NCI-H526 (cell line): ENCODE measurements at regions not wholly inside any gene's neighbourhood (a gene's known extent, or its start where the extent isn't known, plus 50 kb on each side); places are given as distances from the start of the nearest gene placed in this dataset.
"Not testable (repeated sequence)": the region's sequence is repeated elsewhere in the genome, so short reads cannot be mapped to it uniquely, and the experiment has no call there.

Experiments used
- DNase-seq, 2 experiments: peaks; one replicate each; lab custom pipeline; 2025; lab: John Stamatoyannopoulos, UW

DNA sequence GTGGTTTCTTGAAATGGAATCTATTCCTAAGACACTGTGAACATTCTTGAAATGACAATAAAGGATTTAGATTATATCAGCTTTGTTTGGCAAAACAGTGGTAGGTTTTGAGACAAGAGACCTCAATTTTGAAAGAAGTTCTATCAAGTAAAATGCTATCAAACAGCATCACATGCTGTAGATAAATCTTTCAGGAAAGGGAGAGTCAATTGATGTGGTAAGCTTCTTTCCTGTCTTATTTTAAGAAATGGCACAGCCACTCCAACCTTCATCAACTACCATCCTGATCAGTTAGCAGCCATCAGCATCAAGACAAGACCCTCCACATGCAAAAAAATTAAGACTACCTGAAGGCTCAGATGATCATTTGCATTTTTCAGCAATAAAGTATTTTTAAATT lies 495.4 kb downstream of the TRIB2 start:
- no peak for DNase-seq

DNA sequence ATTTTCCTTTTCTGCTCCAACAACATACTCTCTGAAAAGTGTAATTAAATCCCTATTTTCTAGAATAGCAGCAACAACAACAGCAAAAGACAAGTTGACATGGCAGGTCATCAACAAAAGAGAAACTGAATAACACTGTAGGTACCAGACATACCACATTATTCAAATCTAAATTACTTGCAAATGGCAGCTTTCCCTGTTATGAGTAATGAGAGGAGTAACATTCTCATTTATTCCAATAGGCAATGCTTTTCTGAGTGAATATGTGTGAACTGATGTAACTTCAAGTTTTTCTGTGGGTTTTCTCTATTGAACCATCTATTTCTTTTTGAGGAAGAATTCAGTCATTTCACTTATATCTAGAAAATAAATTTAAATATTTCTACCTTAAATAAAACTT lies 501.5 kb downstream of the TRIB2 start:
- DNase-seq = no peak

DNA sequence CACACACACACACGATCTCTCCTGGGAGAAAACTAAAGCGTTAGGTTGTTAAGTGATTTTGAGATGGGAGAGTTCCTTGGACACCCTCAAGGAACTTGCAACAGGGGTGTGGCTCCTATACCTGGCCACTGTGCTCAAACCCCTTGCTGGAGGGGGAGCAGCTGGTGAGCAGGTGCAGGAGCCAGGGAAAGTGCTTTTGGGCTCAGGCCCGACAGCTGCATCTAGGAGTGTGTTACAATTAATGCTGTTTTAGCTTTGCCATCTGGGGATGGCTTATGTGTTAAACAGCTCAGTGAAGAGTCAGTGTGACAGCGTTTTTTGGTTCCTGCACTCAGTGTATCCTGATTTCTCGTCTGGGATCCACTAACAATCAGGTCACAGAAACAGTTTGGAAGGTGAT lies 510.8 kb downstream of the TRIB2 start:
- peak in 1 of 2 experiments; percentile 40 for DNase-seq

DNA sequence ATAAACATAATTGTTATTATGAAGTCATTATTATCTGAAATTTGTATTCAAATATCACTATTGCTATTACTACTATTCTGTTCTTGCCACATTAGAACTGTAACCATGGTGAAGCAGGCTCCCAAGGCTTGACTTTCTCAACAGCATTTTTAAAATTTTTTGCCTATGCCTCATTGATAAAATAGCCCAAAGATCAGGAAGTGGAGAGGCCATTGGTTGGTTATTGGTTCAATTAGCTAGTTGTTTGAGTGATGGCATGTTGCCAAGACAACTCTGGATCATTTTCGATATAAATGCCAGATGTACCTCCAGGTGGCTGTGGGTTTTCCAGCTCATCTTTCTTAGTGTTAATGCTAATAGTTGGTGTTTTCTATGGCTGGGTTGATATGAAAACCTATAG lies 513.5 kb downstream of the TRIB2 start:
- DNase-seq = no peak

DNA sequence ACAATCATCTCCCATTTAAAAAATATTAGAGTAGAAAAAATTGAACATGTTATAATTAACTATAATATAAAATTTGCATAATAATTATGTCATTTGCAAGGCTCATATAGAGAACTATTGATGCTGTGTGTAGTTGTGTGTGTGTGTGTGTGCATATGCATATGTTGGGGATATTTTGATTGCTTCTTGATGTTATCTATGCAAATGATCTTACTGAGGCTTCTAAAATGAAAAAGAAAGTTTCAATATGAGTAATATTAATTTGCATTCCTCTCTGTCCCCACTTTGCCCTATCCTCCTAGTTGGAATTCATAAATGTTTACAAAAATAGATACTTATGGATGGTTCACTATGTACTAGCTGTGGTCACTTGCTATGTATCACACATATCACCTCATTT lies 523.3 kb downstream of the TRIB2 start:
- DNase-seq = peak; percentile 82 to 87

DNA sequence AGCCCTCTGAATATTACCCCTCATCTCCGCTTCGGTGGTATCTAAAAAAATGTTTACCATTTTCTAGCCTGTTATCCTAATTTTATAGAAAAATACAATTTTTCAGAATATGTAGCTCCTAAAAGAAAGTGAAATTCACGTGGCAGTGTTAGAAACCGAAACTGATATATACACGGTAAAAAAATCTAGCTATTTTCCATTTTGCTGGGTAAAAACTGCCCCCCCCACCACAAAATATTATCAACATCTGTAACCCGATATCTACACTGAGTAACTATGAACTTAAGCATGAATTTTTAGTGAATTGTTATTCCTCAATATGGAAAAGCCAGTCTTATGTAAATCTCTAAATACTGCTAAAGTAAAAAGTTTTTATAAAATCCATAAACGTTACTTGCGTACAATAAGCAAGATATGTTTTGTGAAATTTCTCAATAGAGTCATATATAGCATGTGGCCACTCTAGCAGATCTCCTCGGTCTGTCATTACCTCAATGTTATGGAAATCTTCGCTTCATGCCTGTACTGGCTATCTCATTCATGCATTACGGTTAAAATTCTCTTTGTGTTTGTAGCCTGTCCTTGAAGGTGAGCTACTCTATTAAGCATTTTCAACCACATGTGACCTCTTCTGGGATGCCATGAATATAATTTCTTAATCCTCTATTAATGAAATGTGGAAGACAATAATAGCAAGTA lies 524.2 kb downstream of the TRIB2 start:
- DNase-seq = peak; percentile 22 to 56

DNA sequence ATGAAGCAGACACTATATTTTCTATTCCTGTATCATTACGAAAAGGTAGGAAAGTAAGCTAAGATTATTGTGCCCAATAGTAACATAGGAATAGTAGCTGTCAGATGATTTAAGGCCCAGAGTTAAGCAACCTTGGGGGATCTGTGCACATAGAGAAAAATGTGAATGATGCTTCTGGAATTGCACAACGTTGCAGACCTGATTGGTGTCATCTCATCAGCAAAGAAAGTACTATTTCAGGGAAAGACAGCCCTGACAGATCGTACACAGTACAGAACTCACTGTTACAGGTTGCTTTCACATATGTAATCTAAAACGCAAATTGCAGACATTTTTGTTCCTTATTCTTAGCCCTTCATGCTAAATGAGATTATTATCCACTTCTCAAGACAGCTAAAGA lies 535.9 kb downstream of the TRIB2 start:
- DNase-seq = no peak

DNA sequence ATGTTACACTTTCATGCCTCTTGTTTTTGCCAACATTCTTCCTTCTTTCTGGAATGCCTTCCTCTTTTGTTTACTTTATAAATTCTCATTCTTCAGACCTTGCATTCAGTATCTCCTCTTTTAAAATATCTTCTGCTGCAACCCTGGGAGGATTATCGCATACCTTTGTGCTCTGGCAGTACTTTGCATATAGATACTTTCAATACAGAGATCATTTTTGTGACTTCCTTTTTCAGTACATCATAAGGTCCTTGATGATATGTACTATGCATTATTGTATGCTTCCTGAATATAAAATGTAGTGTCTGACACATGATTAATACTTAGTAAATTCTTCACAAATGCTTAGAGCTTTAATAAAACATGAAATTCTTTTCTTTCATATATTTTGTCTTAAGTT lies 538.7 kb downstream of the TRIB2 start:
- DNase-seq = no peak

DNA sequence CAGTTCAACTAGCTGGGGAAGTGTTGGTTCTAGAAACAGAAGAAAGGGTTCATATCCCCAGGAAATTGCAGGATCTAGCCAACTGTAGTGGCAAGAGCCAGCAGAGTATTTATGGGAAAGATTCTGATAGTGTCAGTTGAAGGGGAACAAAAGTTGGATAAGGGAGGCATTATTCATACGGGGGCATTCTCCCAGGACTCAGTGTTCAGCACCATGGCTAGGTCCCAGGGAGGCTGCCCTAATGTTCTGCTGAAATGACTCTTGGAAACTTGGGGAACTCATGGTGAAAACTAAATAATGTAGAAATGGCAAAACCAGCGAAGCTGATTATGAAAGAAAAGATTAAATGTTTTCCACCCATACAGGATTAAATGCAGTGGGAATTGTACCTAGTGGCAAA lies 543.7 kb downstream of the TRIB2 start:
- DNase-seq = no peak

DNA sequence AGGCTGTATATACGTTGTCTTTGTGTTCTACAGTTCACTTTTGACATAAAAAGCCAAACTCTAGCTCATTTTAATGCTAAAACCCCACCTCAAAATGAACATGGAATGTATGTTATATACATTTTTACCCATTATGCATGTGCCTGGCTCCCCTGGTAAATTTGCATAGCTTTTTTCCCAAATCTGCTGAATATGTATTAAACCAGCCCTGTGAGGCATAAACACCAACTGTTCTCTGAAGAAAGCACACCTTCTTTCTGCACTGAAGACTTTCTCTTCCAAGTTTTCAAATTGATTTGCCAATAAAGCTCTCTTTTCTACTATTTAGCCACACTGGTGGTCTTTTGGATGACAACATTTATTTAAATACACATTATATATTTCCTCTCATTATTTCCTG lies 549.4 kb downstream of the TRIB2 start:
- no peak for DNase-seq

DNA sequence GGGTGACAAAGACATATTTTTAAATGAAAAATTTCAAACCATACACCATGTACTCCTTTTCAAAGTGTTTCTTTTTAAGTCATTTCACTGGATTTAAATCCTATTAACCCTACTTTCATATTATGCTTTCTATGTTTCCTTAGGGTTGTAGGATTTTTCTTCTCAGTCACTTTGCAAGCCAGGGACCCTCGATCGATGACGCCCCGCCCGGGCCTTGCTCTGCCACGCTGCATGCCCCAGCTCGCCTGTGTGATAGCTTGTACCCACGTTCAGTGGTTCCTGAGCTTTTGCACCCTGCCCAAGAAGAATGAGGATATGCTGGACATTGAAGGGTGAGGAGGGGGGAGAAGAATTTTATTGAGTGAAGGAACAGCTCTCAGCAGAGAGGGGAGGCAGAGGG lies 568.0 kb downstream of the TRIB2 start:
- DNase-seq = no peak

DNA sequence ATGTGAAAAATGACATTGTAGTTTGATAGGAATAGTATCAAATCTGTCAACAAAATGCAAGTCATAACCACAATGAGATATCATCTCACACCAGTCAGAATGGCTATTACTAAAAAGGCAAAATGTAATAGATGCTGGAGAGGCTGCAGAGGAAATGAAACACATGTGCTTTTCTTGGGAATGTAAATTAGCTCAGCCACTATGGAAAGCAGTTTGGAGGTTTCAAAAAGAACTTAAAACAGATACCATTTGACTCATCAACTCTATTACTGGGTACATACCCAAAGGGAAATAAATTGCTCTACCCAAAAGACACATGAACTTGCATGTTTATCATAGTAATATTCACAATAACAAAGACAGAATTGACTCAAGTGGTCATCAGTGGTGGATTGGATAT lies 572.6 kb downstream of the TRIB2 start:
- DNase-seq = no peak

DNA sequence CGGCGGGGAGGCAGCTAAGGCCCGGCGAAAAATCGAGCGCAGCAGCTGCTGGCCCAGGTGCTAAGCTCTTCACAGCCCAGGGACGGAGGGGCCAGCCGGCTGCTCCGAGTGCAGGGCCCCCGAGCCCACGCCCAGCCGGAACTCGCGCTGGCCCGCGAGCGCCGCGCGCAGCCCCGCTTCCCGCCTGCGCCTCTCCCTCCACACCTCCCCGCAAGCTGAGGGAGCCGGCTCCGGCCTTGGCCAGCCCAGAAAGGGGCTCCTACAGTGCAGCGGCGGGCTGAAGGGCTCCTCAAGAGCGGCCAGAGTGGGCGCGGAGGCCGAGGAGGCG lies 591.7 kb downstream of the TRIB2 start:
- not testable (repeated sequence) for DNase-seq

DNA sequence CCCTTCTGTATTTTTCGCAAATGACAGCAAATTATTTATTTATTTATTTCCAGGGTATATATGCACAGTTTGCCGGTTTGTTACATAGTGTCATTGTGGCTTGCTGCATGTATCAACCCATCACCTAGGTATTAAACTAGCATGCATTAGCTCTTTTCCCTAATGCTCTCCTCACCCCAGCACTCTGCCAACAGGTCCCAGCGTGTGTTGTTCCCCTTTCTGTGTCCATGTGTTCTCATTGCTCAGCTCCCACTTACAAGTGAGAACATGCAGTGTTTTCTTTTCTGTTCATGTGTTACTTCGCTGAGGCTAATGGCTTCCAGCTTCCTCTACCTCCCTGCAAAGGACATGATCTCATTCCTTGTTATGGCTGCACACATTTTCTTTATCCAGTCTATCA lies 592.3 kb downstream of the TRIB2 start:
- DNase-seq = no peak

DNA sequence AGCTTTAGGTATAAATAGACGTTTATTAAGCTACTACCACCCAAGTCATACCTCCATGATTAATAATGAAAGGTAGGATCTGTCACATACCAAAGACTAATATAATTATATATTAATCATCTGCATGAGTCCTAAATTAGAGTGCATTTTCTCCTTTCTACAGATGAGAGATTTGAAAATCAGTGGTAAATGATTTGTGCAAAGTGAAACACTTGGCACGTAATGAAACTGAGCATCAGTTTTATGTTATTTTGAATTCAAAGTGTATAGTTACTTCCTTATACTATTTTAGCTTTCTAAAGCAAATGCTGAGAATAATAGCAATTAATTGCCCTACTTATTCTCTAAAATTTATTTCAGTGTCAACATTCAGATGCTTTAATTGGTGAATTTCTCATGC lies 615.3 kb downstream of the TRIB2 start:
- DNase-seq = no peak

DNA sequence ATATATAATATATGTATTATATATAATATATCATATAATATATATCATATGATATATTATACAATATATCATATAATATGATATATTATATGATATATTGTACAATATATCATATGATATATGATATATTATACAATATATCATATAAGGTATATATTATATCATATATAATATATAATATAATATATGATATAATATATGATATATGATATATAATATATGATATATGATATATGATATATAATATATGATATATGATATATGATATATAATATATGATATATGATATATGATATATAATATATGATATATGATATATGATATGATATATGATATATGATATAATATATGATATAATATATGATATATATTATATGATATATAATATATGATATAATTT lies 617.3 kb downstream of the TRIB2 start:
- not testable (repeated sequence) for DNase-seq

DNA sequence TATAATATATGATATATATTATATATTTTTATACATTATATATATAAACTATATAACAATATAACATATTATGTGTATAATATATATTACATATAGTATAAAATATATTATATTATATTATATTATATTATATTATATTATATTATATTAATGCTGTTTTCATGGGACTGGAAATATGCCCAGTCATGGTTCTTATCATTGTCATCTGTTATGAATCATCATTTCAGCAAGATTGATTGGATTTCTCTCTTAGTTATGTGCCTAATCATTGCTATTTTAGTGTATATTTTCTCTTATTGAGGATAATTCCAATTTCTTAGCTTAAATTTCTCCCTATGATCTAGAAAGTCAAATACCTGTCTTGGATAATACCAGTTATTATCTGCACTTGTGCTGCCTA lies 617.8 kb downstream of the TRIB2 start:
- no peak for DNase-seq

DNA sequence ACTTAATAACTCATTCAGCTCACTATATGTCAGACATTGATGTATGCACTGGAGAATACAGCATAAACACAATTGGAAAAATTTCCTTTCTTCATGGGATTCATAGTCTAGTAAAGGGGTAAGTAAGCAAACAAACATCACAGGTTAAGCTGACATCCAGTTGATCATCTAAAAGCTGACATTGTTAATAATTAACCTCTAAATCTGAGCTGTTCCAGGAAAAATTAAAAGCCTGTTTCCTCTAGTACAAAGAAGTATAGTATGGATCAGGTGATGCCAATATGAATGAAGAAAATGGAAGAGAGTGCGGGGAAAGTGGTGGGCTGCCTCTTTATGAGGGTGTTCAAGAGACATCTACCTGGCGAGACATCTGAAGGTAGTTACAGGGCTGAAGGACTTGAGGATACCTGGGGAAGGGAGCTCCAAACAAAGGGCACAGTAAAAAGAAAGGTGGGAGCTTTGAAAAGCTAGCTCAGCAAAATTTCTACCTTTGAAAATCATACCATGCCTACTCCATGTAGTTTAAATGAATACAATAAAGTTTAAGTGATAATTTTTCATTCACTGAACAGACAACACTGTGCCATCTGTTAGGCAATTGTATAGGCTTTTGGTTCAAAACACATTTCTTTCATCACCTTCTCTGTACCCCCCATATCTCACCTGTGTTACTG lies 619.3 kb downstream of the TRIB2 start:
- DNase-seq = no peak

DNA sequence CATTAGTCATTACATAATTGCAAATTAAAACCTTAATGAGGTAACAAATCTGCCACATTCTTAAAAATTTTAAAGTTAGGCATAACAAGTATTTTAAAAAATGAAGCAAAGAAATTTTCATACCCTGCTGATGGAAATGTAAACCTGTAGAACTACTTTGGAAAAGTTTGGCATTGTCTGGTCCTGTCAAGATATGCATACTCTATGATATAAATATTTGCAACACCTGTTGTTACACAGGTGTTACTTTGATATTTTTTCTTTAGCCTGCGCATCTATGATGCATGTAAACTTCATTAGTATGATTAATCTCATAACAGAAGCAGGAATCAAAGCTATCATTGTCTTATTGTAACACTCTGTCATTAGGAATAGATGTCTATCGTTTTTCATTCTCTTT lies 634.3 kb downstream of the TRIB2 start:
- no peak for DNase-seq

DNA sequence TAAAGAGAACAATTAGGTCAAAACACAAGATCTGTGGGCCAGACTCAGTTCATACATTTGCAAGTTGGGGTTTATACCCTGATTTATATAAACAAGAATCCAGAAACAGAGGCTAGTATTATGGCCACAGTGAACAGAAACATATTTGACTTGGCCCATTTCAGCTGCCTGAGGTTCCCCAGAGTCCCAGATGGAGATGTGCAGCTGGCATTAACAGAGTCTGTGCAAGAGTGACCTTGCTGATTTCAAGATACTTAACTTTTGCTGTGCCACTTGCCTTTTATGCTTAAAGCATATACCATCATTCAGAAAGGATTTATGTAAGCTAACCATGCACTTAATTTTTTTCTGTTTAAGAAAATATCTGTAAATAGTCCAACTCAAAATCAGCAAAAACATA lies 636.3 kb downstream of the TRIB2 start:
- DNase-seq = no peak

DNA sequence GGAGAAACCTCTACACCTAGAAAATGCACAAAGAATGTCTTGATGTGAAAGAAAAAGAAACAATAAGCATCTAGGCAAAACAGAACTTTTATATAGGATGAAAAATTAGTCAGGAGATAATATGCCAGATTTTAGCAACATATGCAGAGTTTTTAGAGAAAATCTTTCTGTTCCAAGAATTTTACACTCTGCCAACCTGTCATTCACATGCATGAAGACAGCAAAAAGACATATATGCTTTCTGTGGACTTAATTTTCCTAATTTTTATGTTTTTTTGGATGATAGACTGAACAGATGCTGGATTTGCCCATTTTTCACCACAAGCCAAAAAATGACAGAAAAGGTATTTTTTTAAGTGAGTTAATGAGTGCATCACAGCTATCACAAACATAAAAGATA lies 637.3 kb downstream of the TRIB2 start:
- no peak for DNase-seq

DNA sequence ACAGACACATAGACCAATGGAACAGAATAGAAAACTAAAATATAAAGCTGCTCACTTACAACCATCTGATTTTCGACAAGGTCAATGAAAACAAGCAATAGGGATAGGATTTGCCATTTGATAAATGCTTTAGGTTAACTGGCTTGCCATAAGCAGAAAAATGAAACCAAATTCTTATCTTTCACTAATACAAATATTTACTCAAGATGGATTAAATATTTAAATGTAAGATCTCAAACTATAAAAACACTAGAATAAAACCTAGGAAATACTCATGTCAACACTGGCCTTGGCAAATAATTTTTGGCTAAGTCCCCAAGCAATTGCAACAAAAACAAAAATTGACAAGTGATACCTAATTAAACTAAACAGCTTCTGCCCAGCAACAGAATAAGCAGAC lies 665.2 kb downstream of the TRIB2 start:
- not testable (repeated sequence) for DNase-seq

DNA sequence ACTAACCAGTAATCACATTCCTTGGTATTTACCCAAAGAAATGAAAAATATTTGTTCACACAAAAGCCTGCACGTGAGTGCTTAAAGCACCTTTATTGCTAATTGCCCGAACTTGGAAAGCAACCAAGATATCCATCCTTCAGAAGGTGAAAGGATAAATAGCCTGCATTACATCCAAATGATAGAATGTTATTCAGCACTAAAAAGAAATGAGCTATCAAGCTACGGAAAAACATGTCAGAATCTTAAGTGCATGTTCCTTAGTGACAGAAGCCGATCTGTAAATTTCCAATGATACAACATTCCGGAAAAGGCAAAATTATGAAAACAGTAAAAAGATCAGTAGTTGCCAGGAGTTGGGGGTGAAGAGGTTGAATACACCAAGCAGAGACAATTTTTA lies 672.4 kb downstream of the TRIB2 start:
- not testable (repeated sequence) for DNase-seq

DNA sequence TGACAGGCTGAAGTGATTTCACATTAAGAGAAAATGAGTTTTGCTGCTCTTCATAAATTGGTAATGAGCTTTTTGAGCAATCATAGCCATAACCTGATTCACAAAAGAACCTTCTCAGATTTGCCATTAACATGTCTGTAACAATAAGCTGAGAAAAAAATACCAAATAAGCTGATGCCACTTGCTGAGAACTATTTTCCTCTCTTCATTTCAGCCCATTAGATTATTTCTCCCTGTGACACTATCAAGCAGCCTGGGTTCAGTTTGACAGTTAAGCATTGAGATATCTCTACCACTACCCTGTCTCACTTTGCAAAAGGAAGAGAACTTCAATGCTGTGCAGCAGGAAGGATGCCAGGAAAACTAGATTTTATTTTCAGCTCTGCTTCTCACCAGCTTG lies 673.9 kb downstream of the TRIB2 start:
- DNase-seq = no peak
